ENCODE measurements at regions not wholly inside any gene's neighbourhood (a gene's known extent, or its start where the extent isn't known, plus 50 kb on each side); places are given as distances from the start of the nearest gene placed in this dataset.

- TF ChIP-seq CTCF (tag by site-specific recombination; IDR thresholded peaks at IDR 0.05), result no peak
- no peak for TF ChIP-seq ZFP41 (tag by site-specific recombination; IDR thresholded peaks at IDR 0.05; ENCODE audit: borderline replicate concordance)
Measured at GRCh38 chr12:87689196-87689595, 340.0 kb downstream of the C12orf50 start.
